ENCODE measurements at regions not wholly inside any gene's neighbourhood (a gene's known extent, or its start where the extent isn't known, plus 50 kb on each side); places are given as distances from the start of the nearest gene placed in this dataset.

DNA sequence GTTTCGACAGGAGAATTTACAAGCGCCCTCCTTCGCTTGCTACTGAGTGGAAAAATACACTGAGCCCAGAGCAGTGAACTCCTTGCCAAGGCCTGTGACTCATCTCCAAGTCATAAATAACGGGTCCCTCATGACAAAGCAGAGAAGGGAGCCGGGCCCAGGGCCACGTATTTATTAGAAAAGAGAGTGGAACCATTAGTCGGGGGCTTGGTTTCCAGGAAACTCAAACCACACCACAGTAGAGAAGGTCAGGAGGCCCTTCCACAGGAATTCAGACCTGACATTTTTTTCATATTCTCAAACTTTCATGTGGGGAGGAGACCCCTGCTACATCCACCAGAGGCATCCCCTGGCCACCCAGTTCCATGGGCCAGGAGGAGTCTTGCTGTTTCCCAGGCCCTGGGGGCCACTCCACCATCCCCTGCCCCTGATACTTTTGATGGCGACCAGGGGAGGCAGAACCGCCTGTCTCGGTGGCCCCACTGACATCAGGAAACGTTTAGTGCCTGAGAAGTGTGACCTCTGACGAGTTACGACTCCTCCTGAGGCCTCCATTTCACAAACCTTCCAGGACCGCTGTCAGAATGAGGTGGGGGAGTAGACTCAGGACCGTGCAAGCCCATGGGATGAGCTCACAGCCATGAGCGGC is 289.7 kb downstream of the DYSF start:
- no peaks in the 10 kb centered on the region for H3K36me3 ChIP-seq

DNA sequence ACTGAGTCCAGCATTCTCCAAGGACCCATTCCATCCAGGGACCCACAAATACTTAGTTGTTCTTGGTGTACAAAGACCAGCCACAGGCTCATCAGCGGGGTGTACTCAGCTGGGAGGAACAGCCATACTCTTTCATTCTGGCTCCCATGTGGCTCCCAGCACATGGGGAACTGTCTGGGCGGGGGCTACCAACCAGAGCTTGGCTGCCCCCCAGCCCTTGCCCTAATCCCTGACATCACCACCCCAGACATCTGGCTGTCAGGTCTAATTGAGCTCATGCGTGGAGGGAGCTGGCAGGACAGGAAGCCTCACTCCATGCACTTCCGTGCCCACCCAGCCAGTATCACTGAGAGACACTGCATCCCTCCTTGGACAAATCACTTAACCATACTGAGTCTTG is 283.6 kb downstream of the DYSF start:
- Histone ChIP-seq H3K27me3 (no peaks in the 10 kb centered on the region), H3K4me3 (no peak overlapping the region), H3K9me3 (replicated peaks in 1 of 11) (peaks cover 4 to 27% (median 10%) of the 10 kb centered on the region in 11 experiments; a peak in 10 of 22 replicates), H3K4me1 (no peaks in the 10 kb centered on the region; a peak in 1 of 20 replicates), H3K4me2 (no peak overlapping the region), H3K9ac (no peak overlapping the region), H4K20me1 (no peaks in the 10 kb centered on the region), H3K36me3 (no peaks in the 10 kb centered on the region), H3K27ac (no peak overlapping the region)
- TF ChIP-seq Cebpa-rat (IDR thresholded peaks at IDR 0.05) = no peak

More for the DNA sequence above, 289.7 kb downstream of the DYSF start:
- Histone ChIP-seq H3K9me3 (replicated peaks in 1 of 11) (peaks cover 4 to 21% (median 10%) of the 10 kb centered on the region in 11 experiments; a peak in 10 of 22 replicates), H3K4me2 (no peak overlapping the region; a peak in 1 of 22 replicates), H4K20me1 (no peaks in the 10 kb centered on the region), H3K4me3 (no peak overlapping the region), H3K4me1 (peaks cover 0 to 3% (median 0%) of the 10 kb centered on the region in 10 experiments; a peak in 3 of 20 replicates), H3K9ac (no peak overlapping the region), H3K27me3 (no peaks in the 10 kb centered on the region), H3K27ac (no peak overlapping the region)
- TF ChIP-seq Cebpa-rat (IDR thresholded peaks at IDR 0.05) = no peak

DNA sequence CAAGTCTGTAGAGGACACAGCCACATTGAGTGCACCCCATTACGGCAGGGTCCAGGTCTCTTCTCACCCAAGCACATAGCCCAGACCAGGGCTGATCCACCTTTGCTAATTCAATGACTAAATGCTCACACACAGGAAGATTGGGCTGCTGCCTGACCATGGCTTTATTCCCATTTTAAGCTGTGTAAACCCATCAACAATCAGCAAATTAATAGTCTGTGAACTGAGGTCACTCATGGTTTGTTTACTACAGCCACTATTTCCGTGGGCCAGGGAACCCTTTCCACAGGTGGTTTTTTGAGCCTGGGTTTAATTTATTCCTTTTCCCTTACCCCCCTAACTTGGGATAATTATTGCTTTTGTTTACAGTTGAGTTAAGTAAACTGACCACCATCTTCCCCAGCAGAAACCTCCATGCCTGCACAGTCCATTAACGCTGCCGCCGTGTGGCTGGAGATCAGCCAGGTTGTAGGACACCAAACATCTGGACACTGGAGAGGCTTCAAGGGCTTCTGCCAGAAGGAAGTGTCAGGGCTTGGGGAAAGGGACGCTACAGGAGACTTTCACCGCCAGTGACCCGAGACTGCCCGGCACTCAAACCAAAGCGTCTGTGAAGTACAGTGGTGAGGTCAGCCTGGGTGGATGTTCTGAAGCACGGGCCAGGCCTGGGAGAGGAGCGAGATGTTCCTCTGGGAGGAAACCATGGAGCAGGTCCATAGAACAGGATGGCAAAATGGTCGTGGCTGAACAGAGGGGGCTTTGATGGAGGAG is 282.9 kb downstream of the DYSF start:
- no peak overlapping the region for H3K4me2 ChIP-seq
- H3K27ac ChIP-seq = no peak overlapping the region
- no peak overlapping the region for H3K4me3 ChIP-seq
- no peak overlapping the region for H3K9ac ChIP-seq
- H3K36me3 ChIP-seq = no peaks in the 10 kb centered on the region
- H3K9me3 ChIP-seq (replicated peaks in 1 of 11) = peaks cover 0 to 24% (median 10%) of the 10 kb centered on the region in 11 experiments; a peak in 10 of 22 replicates
- TF ChIP-seq Cebpa-rat (IDR thresholded peaks at IDR 0.05) = no peak
- H3K4me1 ChIP-seq = no peaks in the 10 kb centered on the region; a peak in 1 of 20 replicates
- no peaks in the 10 kb centered on the region for H3K27me3 ChIP-seq
- H4K20me1 ChIP-seq = no peaks in the 10 kb centered on the region

Data from BLaER1 treated with 17β-estradiol and CSF1 and Interleukin-3, amounts not matched to agents 10 nM and 100 nM (cell line).